Small intestine (tissue), 7 donors: ENCODE measurements at regions not wholly inside any gene's neighbourhood (a gene's known extent, or its start where the extent isn't known, plus 50 kb on each side); places are given as distances from the start of the nearest gene placed in this dataset.
"Not testable (repeated sequence)": the region's sequence is repeated elsewhere in the genome, so short reads cannot be mapped to it uniquely, and the experiment has no call there.

Source experiments
- DNase-seq, 2 donors: peaks; one replicate each; pipeline versions ENCODE4 v3.0.0 to v3.0.0-alpha.2; 2013
- FAIRE-seq: peaks from 2 replicates; lab custom pipeline; 2012; peaks lifted over from hg19 to GRCh38; lab: Jason Lieb, UNC
- H3K27ac ChIP-seq, 3 donors: one replicate each; pipeline ENCODE4 v1.5.1; 2013; ENCODE audit warnings: low read length in 2 of 3, mild to moderate bottlenecking in 2 of 3, control low read depth in 1 of 3, inconsistent platforms in 1 of 3, low read depth in 1 of 3, moderate library complexity in 1 of 3
- H3K27me3 ChIP-seq, 3 donors: one replicate each; pipeline ENCODE4 v1.6.1; 2013; ENCODE audit warnings: low read length in 3 of 3, inconsistent platforms in 1 of 3; ENCODE audit not compliant: control insufficient read depth in 3 of 3, insufficient read depth in 3 of 3
- H3K36me3 ChIP-seq, 3 donors: one replicate each; pipeline ENCODE4 v1.6.1; 2013; ENCODE audit warnings: low read length in 3 of 3, inconsistent platforms in 1 of 3, low read depth in 1 of 3, mild to moderate bottlenecking in 1 of 3, moderate library complexity in 1 of 3; ENCODE audit not compliant: control insufficient read depth in 3 of 3, insufficient read depth in 2 of 3
- H3K4me1 ChIP-seq, 3 donors: one replicate each; pipeline ENCODE4 v1.6.1; 2013; ENCODE audit warnings: low read length in 2 of 3, inconsistent platforms in 1 of 3, low read depth in 1 of 3, mild to moderate bottlenecking in 1 of 3, moderate library complexity in 1 of 3; ENCODE audit not compliant: control insufficient read depth in 3 of 3, insufficient read depth in 2 of 3
- H3K4me3 ChIP-seq, 3 donors: one replicate each; pipeline ENCODE4 v1.5.1; 2013; ENCODE audit warnings: low read length in 3 of 3, control low read depth in 1 of 3, inconsistent platforms in 1 of 3, low read depth in 1 of 3, mild to moderate bottlenecking in 1 of 3, moderate library complexity in 1 of 3
- H3K9me3 ChIP-seq, 2 donors: one replicate each; pipeline ENCODE4 v1.6.1; 2013; ENCODE audit warnings: low read depth in 1 of 2, low read length in 1 of 2; ENCODE audit not compliant: control insufficient read depth in 2 of 2, insufficient read depth in 1 of 2
- WGBS, 3 donors: extraction: QIAGEN DNeasy Blood & Tissue Kit; methylation state at CpG; one replicate each; pipeline ENCODE4 v1.1.7; 2013; 5-methylcytosine and 5-hydroxymethylcytosine counted together
- donor health status: healthy with polysubstance abuse.
- donor health status: control.
- donor health status: control.
- donor health status: Bipolar disorder and iron deficiency.
- donor health status: healthy.

GRCh38 chr6:163739966-163740365 lies 325.4 kb downstream of the QKI start:
- H3K27ac ChIP-seq: no peak overlapping the region
- H3K36me3 ChIP-seq: no peaks in the 10 kb centered on the region
- no peaks in the 10 kb centered on the region for H3K27me3 ChIP-seq
- no peak for DNase-seq
- H3K9me3 ChIP-seq: peaks cover 0 to 3% of the 10 kb centered on the region in 2 donors
- 55 to 81% (median 71%) methylated on average over 4 of the region's 4 CpGs for WGBS, 3 donors
- no peak for FAIRE-seq
- H3K4me3 ChIP-seq: no peak overlapping the region
- H3K4me1 ChIP-seq: peaks cover 0 to 2% (median 0%) of the 10 kb centered on the region in 3 donors

- FAIRE-seq (no peak), DNase-seq (no peak)
- no peak overlapping the region for H3K4me3 ChIP-seq
- peaks cover 0 to 2% (median 0%) of the 10 kb centered on the region in 3 donors for H3K4me1 ChIP-seq
- H3K36me3 ChIP-seq: no peaks in the 10 kb centered on the region
- H3K27me3 ChIP-seq: no peaks in the 10 kb centered on the region
- H3K9me3 ChIP-seq: peaks cover 0 to 3% of the 10 kb centered on the region in 2 donors
- no peak overlapping the region for H3K27ac ChIP-seq
Measured at GRCh38 chr6:163739408-163739725, 324.8 kb downstream of the QKI start.

DNA sequence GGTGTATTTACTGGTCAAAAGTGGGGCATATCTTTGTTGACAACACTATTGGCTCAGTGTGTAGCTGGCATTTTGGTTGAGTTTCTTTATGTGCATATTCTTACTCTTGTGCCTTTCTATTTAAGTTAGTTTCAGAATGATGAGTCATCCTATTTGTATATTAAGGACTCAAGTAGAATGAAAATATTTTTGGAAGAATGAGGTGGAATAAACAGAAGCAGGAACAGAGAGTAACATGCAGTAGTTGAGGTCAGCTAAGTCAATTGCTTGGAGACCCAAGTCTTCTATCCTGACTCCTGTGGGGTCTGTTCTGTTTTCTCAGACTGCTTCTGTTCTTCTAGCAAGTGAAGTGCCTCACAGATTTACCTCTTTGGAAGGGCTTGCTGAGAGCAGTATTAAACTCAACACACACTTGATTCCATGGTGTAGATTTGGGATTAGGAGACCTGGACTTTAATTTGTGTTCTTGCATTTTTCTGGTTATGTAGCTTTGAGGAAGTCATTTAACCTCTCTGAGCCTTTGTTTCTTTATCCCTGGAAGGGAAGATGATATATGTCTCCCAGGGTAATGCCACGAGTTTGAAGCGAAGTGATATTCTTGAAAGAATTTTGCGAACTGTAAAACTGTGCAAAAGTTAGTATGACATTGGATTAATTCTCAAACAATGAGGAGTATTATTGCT lies 324.3 kb downstream of the QKI start:
- Histone ChIP-seq H3K36me3 (no peaks in the 10 kb centered on the region), H3K27ac (no peak overlapping the region), H3K4me1 (peaks cover 0 to 2% (median 0%) of the 10 kb centered on the region in 3 donors), H3K9me3 (peaks cover 0 to 3% of the 10 kb centered on the region in 2 donors), H3K27me3 (no peaks in the 10 kb centered on the region), H3K4me3 (no peak overlapping the region)
- WGBS, 3 donors: 72 to 90% (median 75%) methylated on average over 3 of the region's 3 CpGs
- FAIRE-seq (no peak), DNase-seq (no peak)

DNA sequence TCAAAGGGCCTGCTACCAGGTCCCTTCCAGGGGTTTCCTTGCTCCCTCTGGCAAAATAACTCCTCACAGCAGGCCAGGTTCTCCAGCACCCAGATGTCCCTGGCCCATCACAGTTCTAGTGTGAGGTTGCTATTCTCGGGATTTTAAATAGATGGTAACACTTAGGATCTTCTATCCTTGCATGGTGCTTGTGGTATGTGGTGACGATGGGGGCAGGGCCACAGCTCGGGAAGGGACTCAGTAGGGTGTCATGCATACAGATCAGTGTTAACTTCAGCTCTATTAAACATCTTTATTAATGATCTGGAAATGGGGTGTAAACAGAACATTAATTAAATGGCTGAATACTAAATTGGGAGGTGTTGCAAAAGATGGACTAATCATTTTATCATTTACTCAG lies 323.8 kb downstream of the QKI start:
- H3K36me3 ChIP-seq: no peaks in the 10 kb centered on the region
- no peak overlapping the region for H3K4me3 ChIP-seq
- peaks cover 0 to 2% (median 0%) of the 10 kb centered on the region in 3 donors for H3K4me1 ChIP-seq
- FAIRE-seq: no peak
- 55 to 66% (median 64%) methylated on average over 3 of the region's 3 CpGs for WGBS, 3 donors
- H3K27ac ChIP-seq: no peak overlapping the region
- H3K27me3 ChIP-seq: no peaks in the 10 kb centered on the region
- H3K9me3 ChIP-seq: no peaks in the 10 kb centered on the region
- no peak for DNase-seq

DNA sequence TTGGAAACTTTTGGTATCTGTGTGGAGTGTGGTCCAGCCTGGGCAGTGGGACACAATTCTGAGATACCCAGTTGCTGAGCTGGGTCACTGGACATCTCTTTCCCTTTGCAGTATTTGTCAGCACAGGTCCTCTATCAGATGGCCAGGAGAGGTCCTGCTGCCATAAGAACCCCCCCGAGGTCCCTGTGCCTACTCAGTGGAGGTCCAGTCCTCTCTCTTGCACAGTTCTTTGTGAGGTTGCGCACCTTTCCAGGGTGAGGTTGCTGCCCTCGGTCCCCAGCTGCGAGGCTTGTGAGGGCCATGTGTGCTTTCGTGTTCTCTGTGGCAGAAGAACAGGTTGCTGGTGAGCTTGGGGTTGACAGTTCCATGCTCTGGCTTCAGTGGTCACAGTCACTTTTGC lies 320.6 kb downstream of the QKI start:
- WGBS, 3 donors: 88 to 90% (median 90%) methylated on average over 5 of the region's 5 CpGs
- FAIRE-seq (no peak), DNase-seq (no peak)
- H3K36me3 ChIP-seq: no peaks in the 10 kb centered on the region
- no peak overlapping the region for H3K27ac ChIP-seq
- H3K4me3 ChIP-seq: no peak overlapping the region
- H3K4me1 ChIP-seq: peaks cover 0 to 2% (median 0%) of the 10 kb centered on the region in 3 donors
- H3K9me3 ChIP-seq: no peaks in the 10 kb centered on the region
- H3K27me3 ChIP-seq: no peaks in the 10 kb centered on the region

- H3K4me1 ChIP-seq: no peaks in the 10 kb centered on the region
- no peak overlapping the region for H3K4me3 ChIP-seq
- H3K9me3 ChIP-seq: no peaks in the 10 kb centered on the region
- 50 to 86% (median 81%) methylated on average over 2 of the region's 2 CpGs for WGBS, 3 donors
- no peaks in the 10 kb centered on the region for H3K36me3 ChIP-seq
- no peak for DNase-seq
- H3K27me3 ChIP-seq: no peaks in the 10 kb centered on the region
- no peak overlapping the region for H3K27ac ChIP-seq
- FAIRE-seq: no peak
Measured at GRCh38 chr6:163733061-163733460, 318.5 kb downstream of the QKI start.

DNA sequence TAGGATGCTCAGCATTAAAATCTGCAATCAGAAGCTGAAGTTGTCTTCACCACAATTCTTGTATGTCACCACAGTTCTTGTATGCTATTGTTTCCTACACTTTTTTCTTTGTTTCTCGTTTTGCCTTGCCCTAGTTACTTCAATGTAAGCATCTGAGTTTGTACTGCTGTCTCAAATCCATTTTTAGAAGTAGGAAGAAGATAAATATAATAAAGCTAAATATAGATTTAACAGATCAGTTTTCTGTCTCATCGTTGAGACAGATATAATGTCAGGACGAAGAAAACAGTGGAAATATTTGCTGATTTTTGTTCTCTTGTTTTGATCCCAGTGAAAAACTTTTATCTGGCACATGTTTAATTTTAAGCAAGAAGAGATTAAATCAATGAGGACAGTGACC lies 318.0 kb downstream of the QKI start:
- DNase-seq (no peak), FAIRE-seq (no peak)
- Histone ChIP-seq H3K27ac (no peak overlapping the region), H3K36me3 (no peaks in the 10 kb centered on the region), H3K9me3 (no peaks in the 10 kb centered on the region), H3K27me3 (no peaks in the 10 kb centered on the region), H3K4me3 (no peak overlapping the region), H3K4me1 (no peaks in the 10 kb centered on the region)
- 33 to 46% (median 37%) methylated on average over 3 of the region's 3 CpGs for WGBS, 3 donors

DNA sequence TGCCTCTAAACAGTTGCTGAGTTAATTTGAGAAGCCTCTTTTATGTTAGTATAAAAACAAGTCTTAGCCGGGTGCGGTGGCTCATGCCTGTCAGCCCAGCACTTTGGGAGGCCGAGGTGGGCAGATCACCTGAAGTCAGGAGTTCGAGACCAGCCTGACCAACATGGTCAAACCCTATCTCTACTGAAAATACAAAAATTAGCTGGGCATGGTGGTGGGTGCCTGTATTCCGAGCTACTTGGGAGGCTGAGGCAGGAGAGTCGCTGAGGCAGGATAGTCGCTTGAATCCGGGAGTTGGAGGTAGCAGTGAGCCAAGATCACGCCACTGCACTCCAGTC lies 317.5 kb downstream of the QKI start:
- FAIRE-seq, H3K27ac ChIP-seq, DNase-seq, H3K4me1 ChIP-seq, H3K9me3 ChIP-seq, H3K27me3 ChIP-seq, H3K4me3 ChIP-seq, H3K36me3 ChIP-seq: not testable (repeated sequence)
- WGBS, 3 donors: 85 to 93% (median 92%) methylated on average over 9 of the region's 9 CpGs
